Inflammatory macrophage treated with lipopolysaccharide for 4 hours (primary cell): ENCODE measurements at regions not wholly inside any gene's neighbourhood (a gene's known extent, or its start where the extent isn't known, plus 50 kb on each side); places are given as distances from the start of the nearest gene placed in this dataset.
A peak's percentile ranks its signal among the peaks of the same experiment; 100 is the strongest.

Experiments used
- DNase-seq: peaks from one replicate; pipeline ENCODE4 v3.0.0-alpha.2; 2020

DNA sequence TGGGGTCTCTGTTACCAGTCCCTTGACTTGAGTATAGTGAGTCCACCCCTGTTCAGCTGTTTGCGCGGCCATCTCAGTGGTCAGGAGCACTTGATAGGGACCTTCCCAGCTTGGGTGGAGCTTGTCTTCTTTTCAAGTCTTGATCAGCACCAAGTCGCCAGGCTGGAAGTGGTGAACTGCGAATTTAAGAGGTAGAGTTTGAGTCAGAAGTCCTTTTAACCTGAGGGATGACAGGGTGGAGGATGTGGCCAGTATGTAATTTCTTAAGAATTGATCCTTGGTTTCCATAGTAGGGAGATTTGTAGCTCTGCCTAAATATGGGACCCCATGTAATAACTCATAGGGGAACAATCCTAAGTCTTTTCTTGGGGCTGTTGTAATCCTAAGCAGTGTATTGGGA is 86.3 kb upstream of the XCR1 start:
- no peak for DNase-seq

GRCh38 chr3:46112984-46113383 is 85.7 kb upstream of the XCR1 start:
- no peak for DNase-seq

- peak; percentile 77 for DNase-seq
Observed at GRCh38 chr3:46112296-46112695, 85.0 kb upstream of the XCR1 start.

GRCh38 chr3:46110701-46111493 is 83.6 kb upstream of the XCR1 start:
- DNase-seq: peak; percentile 99

GRCh38 chr3:46107682-46108081 is 80.4 kb upstream of the XCR1 start:
- no peak for DNase-seq

DNA sequence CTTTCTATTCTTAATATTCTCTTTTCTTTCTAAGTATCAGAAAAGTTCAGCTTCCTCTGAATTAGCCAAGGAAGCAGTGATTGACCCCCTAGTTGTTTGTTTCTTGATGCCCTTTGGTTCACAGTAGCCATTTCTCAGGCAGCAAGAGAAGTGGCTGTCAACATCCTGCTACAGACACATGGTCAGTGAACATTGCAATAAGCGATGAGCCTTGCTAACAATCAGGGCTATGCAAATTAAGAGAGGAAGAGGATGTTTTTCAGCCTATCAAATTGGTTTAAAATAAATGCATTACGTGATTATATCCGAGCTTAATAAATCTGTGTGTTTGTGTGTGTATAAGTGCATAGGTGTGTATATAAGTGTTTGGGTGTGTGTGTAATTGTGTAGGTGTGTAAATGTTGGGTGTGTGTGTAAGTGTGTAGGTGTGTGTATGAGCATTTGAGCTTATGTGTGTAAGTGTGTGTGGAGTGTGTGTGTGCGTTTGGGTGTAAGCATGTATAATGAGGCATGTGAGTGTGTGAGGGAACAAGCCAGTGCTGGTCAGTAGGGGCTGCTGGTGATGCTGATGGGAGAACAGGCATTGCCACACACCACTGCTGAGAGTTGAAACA is 78.1 kb upstream of the XCR1 start:
- DNase-seq: peak; percentile 59

DNA sequence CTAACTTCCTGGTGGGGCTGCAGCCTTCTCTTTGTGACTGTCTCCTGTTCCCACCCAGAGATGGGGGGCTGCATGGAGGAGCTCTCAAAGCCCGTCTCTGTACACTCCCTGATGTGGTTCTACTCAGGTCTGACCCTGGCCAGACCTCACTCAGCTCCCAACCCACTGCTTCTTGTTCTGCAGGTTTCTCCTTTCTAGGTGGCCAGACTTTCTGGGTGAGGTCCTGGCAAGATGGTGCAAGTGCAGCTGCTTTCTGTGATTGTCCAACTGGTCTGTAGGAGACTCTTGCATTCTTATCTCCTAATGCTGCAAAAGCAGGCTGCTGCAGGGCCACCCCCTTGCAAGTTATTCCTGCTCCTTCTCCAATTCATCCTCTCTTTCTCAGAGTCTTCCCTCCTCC is 77.4 kb upstream of the XCR1 start:
- no peak for DNase-seq

GRCh38 chr3:46102780-46103130 is 75.5 kb upstream of the XCR1 start:
- DNase-seq: no peak

- DNase-seq: no peak
Observed at GRCh38 chr3:46102059-46102779, 74.9 kb upstream of the XCR1 start.

DNA sequence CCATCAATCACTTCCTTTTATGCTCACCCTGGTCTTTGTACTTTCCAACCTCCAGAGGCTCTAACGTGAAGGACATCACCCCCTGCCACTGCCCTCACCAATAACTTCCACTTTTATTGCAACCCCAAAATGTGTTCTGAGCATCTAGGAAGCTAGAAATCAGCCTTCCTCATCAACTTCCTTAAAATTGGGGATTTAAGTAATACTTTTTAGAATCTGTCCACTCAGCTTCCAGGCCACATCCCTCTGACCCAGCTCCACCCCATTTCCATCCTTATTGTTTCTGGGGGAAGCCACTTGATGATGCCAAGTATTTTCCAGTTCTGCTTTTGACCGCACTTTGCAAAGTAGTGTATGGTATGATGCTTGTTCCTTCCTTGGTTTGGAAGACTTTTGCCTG is 73.5 kb upstream of the XCR1 start:
- DNase-seq: peak; percentile 96

GRCh38 chr3:46098319-46098761 is 71.1 kb upstream of the XCR1 start:
- DNase-seq: peak; percentile 93

DNA sequence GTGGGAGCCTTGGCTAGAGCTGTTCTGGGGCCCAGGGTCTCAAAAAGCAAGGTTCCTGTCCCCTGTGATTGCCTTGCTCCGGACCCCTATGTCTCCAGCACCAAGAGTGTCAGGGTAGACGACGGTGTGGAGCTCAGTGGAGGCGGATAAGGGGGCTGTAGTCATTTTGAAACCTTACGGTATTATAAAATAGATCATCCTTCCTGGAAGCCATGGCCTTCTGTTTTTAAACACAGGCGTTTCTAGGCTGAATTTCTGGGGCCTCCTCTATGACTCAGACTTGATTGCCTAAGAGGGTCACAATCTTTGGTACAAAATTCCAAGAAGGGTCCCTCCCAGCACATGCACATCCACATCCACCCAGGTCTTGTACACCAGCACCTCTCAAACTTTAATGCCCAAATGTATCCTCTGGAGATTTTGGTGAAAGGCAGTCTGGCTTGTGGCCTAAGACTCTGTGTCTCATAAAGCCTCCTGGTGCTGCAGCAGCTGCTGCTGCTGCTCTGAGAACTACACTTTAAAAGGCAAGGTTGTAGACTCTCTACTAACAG is 70.5 kb upstream of the XCR1 start:
- peak; percentile 88 for DNase-seq

DNA sequence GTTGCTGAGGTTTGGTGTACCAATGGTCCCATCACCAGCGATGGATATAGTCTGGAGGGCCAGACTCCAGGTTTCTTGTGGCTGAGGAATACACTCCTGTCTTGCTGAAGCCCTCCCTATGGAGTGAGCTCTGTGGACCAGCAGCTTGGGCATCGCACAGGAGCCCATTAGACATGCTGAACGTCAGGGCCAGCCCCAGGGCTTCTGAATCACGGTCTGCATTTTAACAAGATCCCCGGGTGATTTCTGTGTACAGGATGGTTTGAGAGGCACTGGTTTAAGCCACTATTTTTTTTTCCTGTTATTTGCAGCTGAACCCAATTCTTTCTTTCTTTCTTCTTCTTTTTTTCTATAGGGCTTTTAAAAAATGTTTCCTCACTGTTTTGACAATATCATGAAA is 69.5 kb upstream of the XCR1 start:
- no peak for DNase-seq

- peak; percentile 39 for DNase-seq
Observed at GRCh38 chr3:46096336-46096735, 69.1 kb upstream of the XCR1 start.

DNA sequence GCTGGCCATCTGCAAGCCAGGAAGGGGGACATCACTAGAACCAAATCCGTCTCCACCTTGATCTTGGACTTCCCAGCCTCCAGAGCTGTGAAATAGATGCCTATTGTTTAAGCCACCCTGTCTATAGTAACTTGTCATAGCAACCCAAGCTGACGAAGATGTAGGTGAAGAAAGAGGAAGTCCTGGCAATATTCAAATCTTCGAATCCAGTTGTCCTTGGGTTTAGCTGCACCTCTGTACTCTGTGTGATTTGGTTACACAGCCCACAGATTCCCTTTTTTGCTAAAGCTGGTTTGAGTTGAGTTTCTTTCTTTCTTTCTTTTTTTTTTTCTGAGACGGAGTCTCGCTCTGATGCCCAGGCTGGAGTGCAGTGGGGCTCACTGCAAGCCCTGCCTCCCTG is 68.0 kb upstream of the XCR1 start:
- peak; percentile 92 for DNase-seq

DNA sequence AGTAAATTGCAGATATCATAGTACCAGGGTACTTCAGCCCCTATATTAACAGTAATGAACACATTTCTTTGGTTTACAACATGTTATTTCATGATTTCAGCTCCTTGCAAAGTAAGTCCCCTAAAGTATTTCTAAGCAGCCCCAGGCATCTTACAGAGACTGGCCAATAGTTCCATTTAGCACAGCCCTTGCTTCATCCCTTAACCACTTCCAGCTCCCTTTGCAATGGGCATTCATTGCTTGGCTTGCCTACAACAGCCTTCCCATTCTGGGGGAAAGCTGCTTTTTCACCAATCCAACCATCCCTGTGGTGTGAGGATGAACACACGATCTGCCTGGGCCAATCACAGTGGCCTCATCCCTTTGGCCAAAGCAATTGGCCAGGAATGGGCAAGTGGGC is 67.2 kb upstream of the XCR1 start:
- no peak for DNase-seq

- no peak for DNase-seq
Observed at GRCh38 chr3:46093966-46094365, 66.7 kb upstream of the XCR1 start.

DNA sequence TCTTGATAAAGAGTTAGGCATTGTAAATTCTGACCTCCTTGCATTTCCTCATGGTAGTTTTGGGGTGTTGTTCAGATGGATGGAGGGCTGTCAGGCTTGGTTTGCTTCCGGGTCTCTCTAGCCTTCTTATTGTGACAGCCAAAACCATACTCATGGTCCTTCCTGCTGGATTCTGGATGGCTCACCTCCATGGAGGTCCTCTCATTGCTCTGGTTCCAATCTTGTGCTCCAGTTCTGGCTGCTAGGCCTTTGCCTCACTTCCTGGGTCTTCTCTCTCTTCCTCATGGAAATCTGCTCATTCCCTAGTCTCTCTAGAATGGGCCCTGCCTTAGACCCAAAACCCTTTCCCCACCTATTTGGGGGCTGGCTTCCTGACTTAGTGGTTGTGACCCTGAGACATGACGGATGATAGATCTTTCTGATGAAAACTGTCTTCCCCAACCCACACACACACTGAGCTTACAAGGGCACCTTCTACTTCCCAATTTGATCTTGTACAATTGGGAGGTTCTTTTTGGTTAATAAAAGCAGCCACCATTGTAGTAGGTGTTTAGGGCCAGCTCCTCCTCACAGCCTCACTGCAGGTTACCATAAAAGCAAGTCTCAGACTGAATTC is 66.2 kb upstream of the XCR1 start:
- no peak for DNase-seq

GRCh38 chr3:46092702-46093080 is 65.4 kb upstream of the XCR1 start:
- DNase-seq: no peak

- DNase-seq: peak; percentile 64
Observed at GRCh38 chr3:46091741-46092701, 64.7 kb upstream of the XCR1 start.

DNA sequence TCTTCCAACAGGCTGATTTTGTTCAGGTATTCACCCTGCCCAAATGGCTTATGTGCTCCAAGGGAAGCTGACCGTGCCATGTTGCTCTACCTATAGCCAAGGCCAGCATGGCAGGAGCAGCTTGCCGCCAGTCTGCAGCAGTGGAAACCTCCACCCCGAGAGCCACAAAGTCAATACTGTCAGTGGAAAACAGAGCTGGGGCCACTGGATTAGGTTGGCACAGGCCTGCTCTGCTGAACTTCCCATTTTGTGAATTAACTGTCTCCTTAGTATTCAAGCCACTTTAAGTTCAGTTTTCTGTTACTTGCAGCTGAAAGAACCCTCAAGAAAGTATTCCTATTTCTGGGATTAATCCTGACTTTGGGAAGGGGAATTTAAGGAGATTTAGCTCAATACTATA is 63.8 kb upstream of the XCR1 start:
- peak; percentile 63 for DNase-seq

DNA sequence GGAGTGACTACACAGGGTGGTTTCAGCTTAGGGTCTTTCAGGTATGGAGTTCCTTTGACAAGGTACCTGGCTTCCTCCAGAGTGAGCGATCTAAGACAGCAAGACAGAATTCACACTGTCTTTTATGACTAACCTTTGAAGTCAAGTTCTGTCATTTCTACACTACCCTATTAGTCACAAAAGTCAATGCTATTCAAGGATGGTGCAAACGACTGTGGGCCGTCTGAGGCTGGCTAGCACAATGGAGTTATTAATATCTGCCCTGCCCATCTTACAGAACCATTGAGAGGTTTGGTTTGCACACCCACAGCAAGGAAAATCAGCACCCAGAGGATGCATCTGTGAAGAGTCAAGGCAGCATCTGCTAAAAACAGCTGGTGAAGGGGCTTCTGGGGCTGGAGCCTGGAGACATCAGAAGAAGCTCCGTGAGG is 62.9 kb upstream of the XCR1 start:
- peak; percentile 94 for DNase-seq
